HepG2 (cell line): ENCODE measurements at regions not wholly inside any gene's neighbourhood (a gene's known extent, or its start where the extent isn't known, plus 50 kb on each side); places are given as distances from the start of the nearest gene placed in this dataset.

ENCODE experiments used
- ATAC-seq: fragments of 200-7000 bp; cut with Tn5 transposase; 3 replicates; pipeline ENCODE4 v1.9.1; 2020; ENCODE audit warnings: mild to moderate bottlenecking, moderate library complexity
- BruUV-seq: library from RNA; stranded (reverse); fragments of 400-500 nt; replicated peaks from 2 replicates; lab custom pipeline; 2021; lab: Mats Ljungman, UMichigan
- CTCF ChIA-PET: fragments of 300-600 bp; formaldehyde crosslinking; extraction: SDS; loops from one replicate; lab custom pipeline; 2021; ENCODE audit warnings: low total read pairs, inconsistent platforms, low intra/inter-chr PET ratio; lab: Yijun Ruan, JAX
- POLR2A ChIA-PET: fragments of 350-600 bp; sonication (Branson Sonifier 250); formaldehyde crosslinking; loops from one replicate; lab custom pipeline; 2020; ENCODE audit warnings: antibody characterized with exemption, inconsistent platforms; lab: Yijun Ruan, JAX
- DNase-seq: peaks from one replicate; pipeline ENCODE4 v3.0.0-alpha.2; 2015; ENCODE audit warnings: low spot score
- FAIRE-seq: peaks from 3 replicates; lab custom pipeline; 2011; peaks lifted over from hg19 to GRCh38; lab: Jason Lieb, UNC
- H2AFZ ChIP-seq: one replicate; pipeline ENCODE4 v1.6.1; 2011; ENCODE audit warnings: low read length, inconsistent platforms
- H3K27ac ChIP-seq: fragments of 300-600 bp; 3 replicates; pipeline ENCODE4 v1.8.0; 2011; ENCODE audit warnings: mixed run types, mild to moderate bottlenecking, mixed read lengths, low read length, inconsistent platforms; ENCODE audit not compliant: insufficient read depth; ENCODE audit errors: extremely low read length
- H3K27me3 ChIP-seq, 2 experiments: fragments of 200-600 bp in 1 of 2; 2 replicates in 1 of 2; 3 replicates in 1 of 2; pipeline versions ENCODE4 v1.6.0 to v1.8.0; 2011; ENCODE audit warnings: low read length in 2 of 2, mild to moderate bottlenecking in 2 of 2, moderate library complexity in 2 of 2, inconsistent platforms in 1 of 2; ENCODE audit not compliant: insufficient read depth in 2 of 2, control insufficient read depth in 1 of 2
- H3K36me3 ChIP-seq, 2 experiments: fragments of 200-600 bp in 1 of 2; replicated peaks in 1 of 2; 2 replicates in 1 of 2; 3 replicates in 1 of 2; pipeline versions ENCODE4 v1.5.1 to v1.8.0; 2011; ENCODE audit warnings: low read length in 2 of 2, inconsistent platforms in 1 of 2; ENCODE audit not compliant: insufficient read depth in 2 of 2, control insufficient read depth in 1 of 2
- H3K4me1 ChIP-seq: 2 replicates; pipeline ENCODE4 v1.5.1; 2012; ENCODE audit warnings: low read length, inconsistent platforms; ENCODE audit not compliant: insufficient read depth
- H3K4me2 ChIP-seq: 2 replicates; pipeline ENCODE4 v1.6.0; 2011; ENCODE audit warnings: low read depth, low read length, inconsistent platforms
- H3K4me3 ChIP-seq, 3 experiments: fragments of 200-600 bp in 1 of 3; sonication (generic), shearing (Covaris generic) in 1 of 3; replicated peaks in 1 of 3; 2 replicates each; pipeline ENCODE4 v1.5.1; 2011 to 2016; ENCODE audit warnings: low read length in 3 of 3, inconsistent platforms in 2 of 3, low read depth in 2 of 3, mild to moderate bottlenecking in 2 of 3, control low read depth in 1 of 3, mixed read lengths in 1 of 3; ENCODE audit not compliant: insufficient read depth in 1 of 3
- H3K79me2 ChIP-seq: one replicate; pipeline ENCODE4 v1.6.1; 2011; ENCODE audit warnings: low read length, inconsistent platforms; ENCODE audit not compliant: insufficient read depth
- H3K9ac ChIP-seq: 2 replicates; pipeline ENCODE4 v1.6.0; 2011; ENCODE audit warnings: mild to moderate bottlenecking, low read depth, low read length, inconsistent platforms; ENCODE audit not compliant: insufficient read depth
- H3K9me3 ChIP-seq: 2 replicates; pipeline ENCODE4 v1.5.1; 2012; ENCODE audit warnings: mild to moderate bottlenecking, low read length
- H4K20me1 ChIP-seq: 2 replicates; pipeline ENCODE4 v1.6.0; 2011; ENCODE audit warnings: inconsistent platforms, mild to moderate bottlenecking, low read length, moderate library complexity; ENCODE audit not compliant: insufficient read depth
- ARNT ChIP-seq: fragments of 450-650 bp; IDR thresholded peaks from 2 replicates; pipeline ENCODE4 v1.6.1; 2017
- DMAP1 ChIP-seq: IDR thresholded peaks from 2 replicates; pipeline ENCODE4 v1.6.1; 2016
- FOXK2 ChIP-seq: fragments of 450-650 bp; IDR thresholded peaks from 2 replicates; pipeline ENCODE4 v1.6.1; 2016
- HDAC2 ChIP-seq: sonication (generic); formaldehyde crosslinking; IDR thresholded peaks from 2 replicates; pipeline ENCODE4 v1.4.0; 2020; ENCODE audit warnings: missing genetic modification reagents
- MAFF ChIP-seq: IDR thresholded peaks from 2 replicates; pipeline ENCODE4 v1.6.1; 2011; ENCODE audit warnings: low read depth, low read length, improper control_type of control experiment
- MAFK ChIP-seq, 2 experiments: IDR thresholded peaks in 1 of 2; conservative IDR thresholded peaks in 1 of 2; 2 replicates each; pipeline ENCODE4 v1.6.1; 2011; ENCODE audit warnings: improper control_type of control experiment in 2 of 2, low read length in 2 of 2
- PTBP1 ChIP-seq: fragments of 200-400 bp; formaldehyde crosslinking; IDR thresholded peaks from 2 replicates; pipeline ENCODE4 v1.6.1; 2018; ENCODE audit warnings: low read length, low read depth; ENCODE audit not compliant: poor library complexity, severe bottlenecking
- ZNF343 ChIP-seq: sonication (generic); formaldehyde crosslinking; IDR thresholded peaks from 2 replicates; pipeline ENCODE4 v1.4.0; 2020; ENCODE audit warnings: mild to moderate bottlenecking, missing genetic modification reagents
- WGBS: methylation state at CpG from one replicate; pipeline ENCODE4 v1.1.6; 2017; ENCODE audit warnings: low lambda C conversion rate; 5-methylcytosine and 5-hydroxymethylcytosine counted together
- in situ Hi-C: cut with HindIII; loops from 2 replicates; pipeline ENCODE4 v1.10.0; 2017; ENCODE audit warnings: low pct_unique_long_range_greater_than_20kb; ENCODE audit not compliant: extremely low pct_ligation_motif_present
- intact Hi-C: fragments of 100-400 bp; cut with micrococcal nuclease; formaldehyde crosslinking; loops from one replicate; pipeline ENCODE4 v1.10.0; 2022; ENCODE audit not compliant: unreplicated experiment
- TF ChIP-seq, protein P1 (sequence below): sonication (generic); formaldehyde crosslinking; IDR thresholded peaks from 2 replicates; pipeline ENCODE4 v1.4.0; 2020; ENCODE audit warnings: missing genetic modification reagents, mild to moderate bottlenecking, borderline replicate concordance
- TF ChIP-seq, protein P2 (sequence below): sonication (generic); formaldehyde crosslinking; IDR thresholded peaks from 2 replicates; pipeline ENCODE4 v1.5.0; 2020; ENCODE audit warnings: mild to moderate bottlenecking, missing genetic modification reagents, moderate library complexity
- TF ChIP-seq, protein P3 (sequence below): sonication (generic); formaldehyde crosslinking; IDR thresholded peaks from 2 replicates; pipeline ENCODE4 v1.5.0; 2020; ENCODE audit warnings: missing genetic modification reagents, mild to moderate bottlenecking, borderline replicate concordance
- TF ChIP-seq, protein P4 (sequence below): sonication (generic); formaldehyde crosslinking; IDR thresholded peaks from 2 replicates; pipeline ENCODE4 v1.4.0; 2020; ENCODE audit warnings: missing genetic modification reagents

DNA sequence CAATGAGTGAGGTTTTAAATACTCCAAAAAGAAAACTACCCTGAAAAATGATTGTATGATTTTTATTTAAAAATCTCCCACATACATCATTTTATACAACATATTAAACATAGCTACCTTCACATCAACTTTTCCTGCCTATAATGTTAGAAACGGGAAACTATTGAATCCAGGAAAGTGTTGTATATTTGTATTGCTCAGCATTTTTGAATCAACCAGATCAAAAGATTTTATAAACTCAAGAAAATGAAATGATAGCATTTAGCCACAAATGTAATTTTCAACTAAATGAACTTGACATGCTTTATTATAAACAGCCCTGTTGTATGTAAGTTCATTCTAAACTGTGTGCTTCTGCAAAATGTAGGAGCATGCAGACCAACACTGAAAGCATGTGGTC is 124.6 kb upstream of the SLC10A2 start:
- Histone ChIP-seq H3K79me2 (no peaks in the 10 kb centered on the region), H3K36me3 (no peaks in the 10 kb centered on the region), H3K27ac (no peak overlapping the region), H3K9ac (no peak overlapping the region), H3K27me3 (no peaks in the 10 kb centered on the region), H3K9me3 (no peaks in the 10 kb centered on the region), H3K4me1 (peaks cover 17% of the 10 kb centered on the region), H3K4me3 (no peak overlapping the region), H2AFZ (no peak overlapping the region), H3K4me2 (no peak overlapping the region), H4K20me1 (no peaks in the 10 kb centered on the region)
- TF ChIP-seq MAFF, result peak; percentile 64
- no peak for TF ChIP-seq PTBP1
- TF ChIP-seq ZNF343 (CRISPR knock-in tag), result no peak
- peak; percentile 66 to 89 for TF ChIP-seq MAFK (conservative IDR thresholded peaks at IDR 0.05 in 1 of 2, IDR thresholded peaks at IDR 0.05 in 1 of 2; ENCODE audit: low read length in 2 of 2)
- no peak for TF ChIP-seq DMAP1 (CRISPR knock-in tag)
- WGBS, result 0% methylated on average over 1 of the region's 1 CpG
- intact Hi-C loops, result no loop called here
- BruUV-seq, result no TSS peak
- ATAC-seq, result no peak
- CTCF ChIA-PET, result no interaction called here
- DNase-seq, result no peak
- POLR2A ChIA-PET, result no interaction called here
- in situ Hi-C loops, result no loop called here
- FAIRE-seq, result no peak

DNA sequence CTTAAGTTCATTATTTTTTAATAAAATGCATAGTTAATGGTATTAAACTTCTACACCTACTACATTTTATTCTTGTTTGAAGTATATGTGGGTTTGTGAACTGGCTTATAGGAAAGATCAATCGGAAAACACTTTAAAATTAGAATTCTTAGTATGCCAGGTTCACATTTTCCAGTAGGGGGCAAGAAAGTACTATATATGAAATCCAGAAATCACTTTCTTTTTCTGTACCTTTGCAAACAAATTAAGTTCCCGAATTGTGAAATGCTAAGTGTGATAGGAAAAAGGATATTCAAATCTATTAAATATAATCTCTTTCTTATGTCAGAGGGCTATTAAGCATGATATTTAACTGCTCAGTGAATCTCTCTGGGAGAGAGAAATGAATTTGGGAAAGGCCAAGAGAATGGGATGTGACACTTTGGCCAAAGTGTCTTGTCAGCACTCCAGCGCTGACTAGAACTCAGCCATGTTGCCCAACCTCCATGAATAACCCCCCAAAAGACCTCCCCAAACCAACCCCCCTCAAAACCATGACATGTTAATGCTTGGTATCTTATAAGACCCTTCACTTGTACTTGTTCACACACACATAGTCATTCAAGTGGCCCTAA is 122.6 kb upstream of the SLC10A2 start:
- no peak for DNase-seq
- Histone ChIP-seq H3K27ac (no peak overlapping the region), H3K9ac (no peak overlapping the region), H2AFZ (no peak overlapping the region), H3K4me3 (no peak overlapping the region), H3K9me3 (no peaks in the 10 kb centered on the region), H3K79me2 (no peaks in the 10 kb centered on the region), H3K27me3 (no peaks in the 10 kb centered on the region), H4K20me1 (no peaks in the 10 kb centered on the region), H3K4me1 (peaks cover 1% of the 10 kb centered on the region; the same call in 1 of the 2 replicates), H3K36me3 (no peaks in the 10 kb centered on the region), H3K4me2 (no peak overlapping the region)
- intact Hi-C loops, result loop anchor here (1.0 kb wide), 1 partner anchor 273 kb away; no protein-coding TSS in a partner anchor
- CTCF ChIA-PET, result no interaction called here
- 6% methylated on average over 3 of the region's 3 CpGs for WGBS
- FAIRE-seq, result no peak
- ATAC-seq, result no peak
- in situ Hi-C loops, result no loop called here
- BruUV-seq, result no TSS peak
- POLR2A ChIA-PET, result no interaction called here
- no peak for TF ChIP-seq FOXK2
- TF ChIP-seq, protein P1, sequence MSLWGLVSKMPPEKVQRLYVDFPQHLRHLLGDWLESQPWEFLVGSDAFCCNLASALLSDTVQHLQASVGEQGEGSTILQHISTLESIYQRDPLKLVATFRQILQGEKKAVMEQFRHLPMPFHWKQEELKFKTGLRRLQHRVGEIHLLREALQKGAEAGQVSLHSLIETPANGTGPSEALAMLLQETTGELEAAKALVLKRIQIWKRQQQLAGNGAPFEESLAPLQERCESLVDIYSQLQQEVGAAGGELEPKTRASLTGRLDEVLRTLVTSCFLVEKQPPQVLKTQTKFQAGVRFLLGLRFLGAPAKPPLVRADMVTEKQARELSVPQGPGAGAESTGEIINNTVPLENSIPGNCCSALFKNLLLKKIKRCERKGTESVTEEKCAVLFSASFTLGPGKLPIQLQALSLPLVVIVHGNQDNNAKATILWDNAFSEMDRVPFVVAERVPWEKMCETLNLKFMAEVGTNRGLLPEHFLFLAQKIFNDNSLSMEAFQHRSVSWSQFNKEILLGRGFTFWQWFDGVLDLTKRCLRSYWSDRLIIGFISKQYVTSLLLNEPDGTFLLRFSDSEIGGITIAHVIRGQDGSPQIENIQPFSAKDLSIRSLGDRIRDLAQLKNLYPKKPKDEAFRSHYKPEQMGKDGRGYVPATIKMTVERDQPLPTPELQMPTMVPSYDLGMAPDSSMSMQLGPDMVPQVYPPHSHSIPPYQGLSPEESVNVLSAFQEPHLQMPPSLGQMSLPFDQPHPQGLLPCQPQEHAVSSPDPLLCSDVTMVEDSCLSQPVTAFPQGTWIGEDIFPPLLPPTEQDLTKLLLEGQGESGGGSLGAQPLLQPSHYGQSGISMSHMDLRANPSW (CRISPR knock-in tag), result no peak
- TF ChIP-seq, protein P2, sequence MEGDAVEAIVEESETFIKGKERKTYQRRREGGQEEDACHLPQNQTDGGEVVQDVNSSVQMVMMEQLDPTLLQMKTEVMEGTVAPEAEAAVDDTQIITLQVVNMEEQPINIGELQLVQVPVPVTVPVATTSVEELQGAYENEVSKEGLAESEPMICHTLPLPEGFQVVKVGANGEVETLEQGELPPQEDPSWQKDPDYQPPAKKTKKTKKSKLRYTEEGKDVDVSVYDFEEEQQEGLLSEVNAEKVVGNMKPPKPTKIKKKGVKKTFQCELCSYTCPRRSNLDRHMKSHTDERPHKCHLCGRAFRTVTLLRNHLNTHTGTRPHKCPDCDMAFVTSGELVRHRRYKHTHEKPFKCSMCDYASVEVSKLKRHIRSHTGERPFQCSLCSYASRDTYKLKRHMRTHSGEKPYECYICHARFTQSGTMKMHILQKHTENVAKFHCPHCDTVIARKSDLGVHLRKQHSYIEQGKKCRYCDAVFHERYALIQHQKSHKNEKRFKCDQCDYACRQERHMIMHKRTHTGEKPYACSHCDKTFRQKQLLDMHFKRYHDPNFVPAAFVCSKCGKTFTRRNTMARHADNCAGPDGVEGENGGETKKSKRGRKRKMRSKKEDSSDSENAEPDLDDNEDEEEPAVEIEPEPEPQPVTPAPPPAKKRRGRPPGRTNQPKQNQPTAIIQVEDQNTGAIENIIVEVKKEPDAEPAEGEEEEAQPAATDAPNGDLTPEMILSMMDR (CRISPR knock-in tag), result 0 out of 2 replicates have a peak, but pooled peaks have one; percentile 31
- TF ChIP-seq, protein P3, sequence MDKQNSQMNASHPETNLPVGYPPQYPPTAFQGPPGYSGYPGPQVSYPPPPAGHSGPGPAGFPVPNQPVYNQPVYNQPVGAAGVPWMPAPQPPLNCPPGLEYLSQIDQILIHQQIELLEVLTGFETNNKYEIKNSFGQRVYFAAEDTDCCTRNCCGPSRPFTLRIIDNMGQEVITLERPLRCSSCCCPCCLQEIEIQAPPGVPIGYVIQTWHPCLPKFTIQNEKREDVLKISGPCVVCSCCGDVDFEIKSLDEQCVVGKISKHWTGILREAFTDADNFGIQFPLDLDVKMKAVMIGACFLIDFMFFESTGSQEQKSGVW (CRISPR knock-in tag), result no peak
- TF ChIP-seq HDAC2 (CRISPR knock-in tag), result no peak
- TF ChIP-seq, protein P4, sequence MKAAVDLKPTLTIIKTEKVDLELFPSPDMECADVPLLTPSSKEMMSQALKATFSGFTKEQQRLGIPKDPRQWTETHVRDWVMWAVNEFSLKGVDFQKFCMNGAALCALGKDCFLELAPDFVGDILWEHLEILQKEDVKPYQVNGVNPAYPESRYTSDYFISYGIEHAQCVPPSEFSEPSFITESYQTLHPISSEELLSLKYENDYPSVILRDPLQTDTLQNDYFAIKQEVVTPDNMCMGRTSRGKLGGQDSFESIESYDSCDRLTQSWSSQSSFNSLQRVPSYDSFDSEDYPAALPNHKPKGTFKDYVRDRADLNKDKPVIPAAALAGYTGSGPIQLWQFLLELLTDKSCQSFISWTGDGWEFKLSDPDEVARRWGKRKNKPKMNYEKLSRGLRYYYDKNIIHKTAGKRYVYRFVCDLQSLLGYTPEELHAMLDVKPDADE (CRISPR knock-in tag), result no peak
- no peak for TF ChIP-seq ARNT
- peak; percentile 60; the same call in 1 of the 2 replicates for TF ChIP-seq MAFF
